OCI-LY7 (cell line): ENCODE measurements at regions not wholly inside any gene's neighbourhood (a gene's known extent, or its start where the extent isn't known, plus 50 kb on each side); places are given as distances from the start of the nearest gene placed in this dataset.

Experiments
- BruUV-seq: library from RNA; stranded (reverse); fragments of 400-500 nt; replicated peaks from 2 replicates; lab custom pipeline; 2021; lab: Mats Ljungman, UMichigan
- CTCF ChIA-PET: fragments of 300-600 bp; sonication (Branson Sonifier 250); formaldehyde crosslinking; loops from one replicate; lab custom pipeline; 2022; ENCODE audit warnings: antibody characterized with exemption; ENCODE audit not compliant: unreplicated experiment; lab: Charles Lee
- POLR2A ChIA-PET: fragments of 300-600 bp; sonication (Branson Sonifier 250); formaldehyde crosslinking; loops from one replicate; lab custom pipeline; 2022; ENCODE audit warnings: antibody characterized with exemption; lab: Charles Lee
- DNase-seq: peaks from one replicate; pipeline ENCODE4 v3.0.0-alpha.2; 2015; ENCODE audit warnings: low spot score
- H2AFZ ChIP-seq: fragments of 200-600 bp; sonication (generic), shearing (Covaris generic); 2 replicates; pipeline ENCODE4 v1.6.1; 2014; ENCODE audit warnings: mild to moderate bottlenecking, antibody characterized with exemption, low read length, moderate library complexity
- H3K27ac ChIP-seq: fragments of 200-600 bp; sonication (generic); 2 replicates; pipeline ENCODE4 v1.5.1; 2014; ENCODE audit warnings: mixed run types, low read depth, mild to moderate bottlenecking, moderate library complexity, low read length, inconsistent platforms; ENCODE audit not compliant: poor library complexity, severe bottlenecking
- H3K36me3 ChIP-seq: fragments of 200-600 bp; sonication (generic); 2 replicates; pipeline ENCODE4 v1.6.1; 2014; ENCODE audit warnings: mild to moderate bottlenecking, antibody characterized with exemption, low read length, moderate library complexity, mixed read lengths; ENCODE audit not compliant: insufficient read depth
- H3K4me1 ChIP-seq: fragments of 200-600 bp; sonication (generic); 2 replicates; pipeline ENCODE4 v1.5.1; 2014; ENCODE audit warnings: mild to moderate bottlenecking, low read length; ENCODE audit not compliant: insufficient read depth, poor library complexity, severe bottlenecking
- H3K4me2 ChIP-seq: fragments of 200-600 bp; sonication (generic); 2 replicates; pipeline ENCODE4 v1.6.1; 2014; ENCODE audit warnings: mild to moderate bottlenecking, low read length
- H3K4me3 ChIP-seq: fragments of 200-600 bp; sonication (generic); 2 replicates; pipeline ENCODE4 v1.5.1; 2014; ENCODE audit warnings: mild to moderate bottlenecking, low read depth, low read length; ENCODE audit not compliant: poor library complexity, severe bottlenecking
- H3K79me2 ChIP-seq: fragments of 200-600 bp; sonication (generic); 2 replicates; pipeline ENCODE4 v1.6.1; 2016; ENCODE audit warnings: low read depth, mild to moderate bottlenecking, low read length, moderate library complexity, mixed read lengths; ENCODE audit not compliant: insufficient read depth
- H3K9me2 ChIP-seq: fragments of 200-600 bp; sonication (generic); 2 replicates; pipeline ENCODE4 v1.6.1; 2016; ENCODE audit warnings: mild to moderate bottlenecking, low read length, mixed read lengths; ENCODE audit not compliant: insufficient read depth
- H3K9me3 ChIP-seq: fragments of 200-600 bp; sonication (generic); 2 replicates; pipeline ENCODE4 v1.6.1; 2014; ENCODE audit warnings: mild to moderate bottlenecking, mixed run types, low read length, mixed read lengths
- H4K20me1 ChIP-seq: fragments of 200-600 bp; sonication (generic); 2 replicates; pipeline ENCODE4 v1.6.1; 2014; ENCODE audit warnings: mild to moderate bottlenecking, antibody characterized with exemption, low read length, moderate library complexity, mixed read lengths; ENCODE audit not compliant: insufficient read depth
- CTCF ChIP-seq: fragments of 200-600 bp; sonication (generic); conservative IDR thresholded peaks from 2 replicates; pipeline ENCODE4 v1.5.1; 2014; ENCODE audit warnings: mild to moderate bottlenecking, antibody characterized with exemption, low read length, moderate library complexity, mixed read lengths
- EZH2phosphoT487 ChIP-seq: fragments of 200-600 bp; sonication (generic); IDR thresholded peaks from 2 replicates; pipeline ENCODE4 v1.6.1; 2018; ENCODE audit warnings: low read depth, borderline replicate concordance, mild to moderate bottlenecking, mixed run types, antibody characterized with exemption, low read length, moderate library complexity, mixed read lengths
- intact Hi-C: fragments of 100-400 bp; cut with micrococcal nuclease; formaldehyde crosslinking; loops from one replicate; pipeline ENCODE4 v1.10.0; 2022; ENCODE audit not compliant: unreplicated experiment

GRCh38 chr6:144782634-144783033 is 497.5 kb downstream of the UTRN start:
- no peaks in the 10 kb centered on the region for H3K4me1 ChIP-seq
- no peak overlapping the region for H3K4me2 ChIP-seq
- no peaks in the 10 kb centered on the region for H3K9me3 ChIP-seq
- H3K4me3 ChIP-seq: no peak overlapping the region
- ChIA-PET POLR2A (interaction anchor here (0.7 to 1.0 kb wide), 4 partner anchors 10 to 262 kb away, joined by 3 to 4 read pairs (median 4); no protein-coding TSS in a partner anchor), CTCF (no interaction called here)
- no peak overlapping the region for H3K27ac ChIP-seq
- no peak for DNase-seq
- H3K36me3 ChIP-seq: no peaks in the 10 kb centered on the region
- intact Hi-C loops: no loop called here
- no TSS peak for BruUV-seq
- TF ChIP-seq EZH2phosphoT487 (no peak), CTCF (no peak)
- no peaks in the 10 kb centered on the region for H3K79me2 ChIP-seq
- no peak overlapping the region for H2AFZ ChIP-seq
- H3K9me2 ChIP-seq: no peaks in the 10 kb centered on the region
- H4K20me1 ChIP-seq: no peaks in the 10 kb centered on the region

- Histone ChIP-seq H3K9me2 (no peaks in the 10 kb centered on the region), H3K9me3 (no peaks in the 10 kb centered on the region), H3K4me2 (no peak overlapping the region), H3K4me1 (no peaks in the 10 kb centered on the region), H3K27ac (no peak overlapping the region), H2AFZ (no peak overlapping the region), H3K4me3 (no peak overlapping the region), H3K79me2 (no peaks in the 10 kb centered on the region), H4K20me1 (no peaks in the 10 kb centered on the region), H3K36me3 (no peaks in the 10 kb centered on the region)
- ChIA-PET POLR2A (no interaction called here), CTCF (no interaction called here)
- TF ChIP-seq EZH2phosphoT487 (no peak), CTCF (no peak)
- intact Hi-C loops: no loop called here
- BruUV-seq: no TSS peak
- DNase-seq: no peak
These were observed 499.9 kb downstream of the UTRN start for GRCh38 chr6:144785056-144785455.

- Histone ChIP-seq H3K4me1 (no peaks in the 10 kb centered on the region), H3K79me2 (no peaks in the 10 kb centered on the region), H3K9me3 (no peaks in the 10 kb centered on the region), H3K27ac (no peak overlapping the region), H3K4me3 (no peak overlapping the region), H3K4me2 (no peak overlapping the region), H3K36me3 (no peaks in the 10 kb centered on the region), H4K20me1 (no peaks in the 10 kb centered on the region), H3K9me2 (no peaks in the 10 kb centered on the region), H2AFZ (no peak overlapping the region)
- intact Hi-C loops: no loop called here
- DNase-seq: no peak
- POLR2A ChIA-PET: no interaction called here
- CTCF ChIA-PET: no interaction called here
- TF ChIP-seq EZH2phosphoT487 (no peak), CTCF (no peak)
- BruUV-seq: no TSS peak
These were observed 501.7 kb downstream of the UTRN start for GRCh38 chr6:144786825-144787224.
